HEK293T (cell line): ENCODE measurements at regions not wholly inside any gene's neighbourhood (a gene's known extent, or its start where the extent isn't known, plus 50 kb on each side); places are given as distances from the start of the nearest gene placed in this dataset.
"Not testable (repeated sequence)": the region's sequence is repeated elsewhere in the genome, so short reads cannot be mapped to it uniquely, and the experiment has no call there.

Source experiments
- ARNT ChIP-seq: fragments of 450-650 bp; IDR thresholded peaks from 2 replicates; pipeline ENCODE4 v1.6.1; 2017; ENCODE audit warnings: mild to moderate bottlenecking
- LEF1 ChIP-seq: fragments of 450-650 bp; IDR thresholded peaks from 2 replicates; pipeline ENCODE4 v1.6.1; 2017; ENCODE audit warnings: mild to moderate bottlenecking, borderline replicate concordance
- SP1 ChIP-seq: fragments of 450-650 bp; IDR thresholded peaks from 2 replicates; pipeline ENCODE4 v1.6.1; 2017
- SUZ12 ChIP-seq: fragments of 450-650 bp; IDR thresholded peaks from 2 replicates; pipeline ENCODE4 v1.6.1; 2016; ENCODE audit warnings: mild to moderate bottlenecking
- TARDBP ChIP-seq: fragments of 450-650 bp; IDR thresholded peaks from 2 replicates; pipeline ENCODE4 v1.6.1; 2016
- ZNF384 ChIP-seq: fragments of 450-650 bp; IDR thresholded peaks from 2 replicates; pipeline ENCODE4 v1.6.1; 2016

GRCh38 chr4:77279114-77279513 lies 122.1 kb downstream of the CCNG2 start:
- TF ChIP-seq LEF1, ZNF384, TARDBP, SUZ12, ARNT, SP1: not testable (repeated sequence)
